WI38 (cell line): ENCODE measurements at regions not wholly inside any gene's neighbourhood (a gene's known extent, or its start where the extent isn't known, plus 50 kb on each side); places are given as distances from the start of the nearest gene placed in this dataset.

ENCODE experiments used
- H3K4me3 ChIP-seq: 2 replicates; pipeline ENCODE4 v1.5.1; 2011; ENCODE audit warnings: low read depth, mild to moderate bottlenecking, control low read depth, low read length
- CTCF ChIP-seq: IDR thresholded peaks from 2 replicates; pipeline ENCODE4 v1.5.1; 2012; ENCODE audit warnings: low read depth, mild to moderate bottlenecking, control low read depth, low read length

- TF ChIP-seq CTCF: no peak
- no peak overlapping the region for H3K4me3 ChIP-seq
Observed at GRCh38 chr1:79362470-79362869, 355.9 kb upstream of the ADGRL4 start.

- no peak for TF ChIP-seq CTCF
- H3K4me3 ChIP-seq: no peak overlapping the region
Observed at GRCh38 chr1:79355090-79355489, 348.6 kb upstream of the ADGRL4 start.

- peak; percentile 15; the same call in 1 of the 2 replicates for TF ChIP-seq CTCF
- no peak overlapping the region for H3K4me3 ChIP-seq
Observed at GRCh38 chr1:79353224-79353623, 346.7 kb upstream of the ADGRL4 start.

GRCh38 chr1:79326875-79327274 is 320.3 kb upstream of the ADGRL4 start:
- no peak for TF ChIP-seq CTCF
- no peak overlapping the region for H3K4me3 ChIP-seq

- no peak for TF ChIP-seq CTCF
Observed at GRCh38 chr1:79325705-79326104, 319.2 kb upstream of the ADGRL4 start.

GRCh38 chr1:79325126-79325525 is 318.6 kb upstream of the ADGRL4 start:
- no peak overlapping the region for H3K4me3 ChIP-seq
- TF ChIP-seq CTCF: no peak

More at GRCh38 chr1:79325705-79326104, 319.2 kb upstream of the ADGRL4 start:
- no peak overlapping the region for H3K4me3 ChIP-seq

- no peak for TF ChIP-seq CTCF
- no peak overlapping the region for H3K4me3 ChIP-seq
Observed at GRCh38 chr1:79323239-79324025, 316.9 kb upstream of the ADGRL4 start.
